LNCaP clone FGC (cell line): ENCODE measurements at regions not wholly inside any gene's neighbourhood (a gene's known extent, or its start where the extent isn't known, plus 50 kb on each side); places are given as distances from the start of the nearest gene placed in this dataset.

Source experiments
- DNase-seq: peaks from one replicate; pipeline ENCODE4 v3.0.0-alpha.2; 2011; ENCODE audit warnings: low read depth
- H3K4me3 ChIP-seq: 2 replicates; pipeline ENCODE4 v1.5.1; 2011; ENCODE audit warnings: mild to moderate bottlenecking, low read depth, low read length, control low read depth
- CTCF ChIP-seq: IDR thresholded peaks from 2 replicates; pipeline ENCODE4 v1.5.1; 2012; ENCODE audit warnings: mild to moderate bottlenecking; ENCODE audit not compliant: control insufficient read depth, insufficient read depth; ENCODE audit errors: extremely low read depth

GRCh38 chr6:170164271-170164900 is 126.5 kb downstream of the DLL1 start:
- no peak for DNase-seq
- H3K4me3 ChIP-seq: no peak overlapping the region
- TF ChIP-seq CTCF: no peak

DNA sequence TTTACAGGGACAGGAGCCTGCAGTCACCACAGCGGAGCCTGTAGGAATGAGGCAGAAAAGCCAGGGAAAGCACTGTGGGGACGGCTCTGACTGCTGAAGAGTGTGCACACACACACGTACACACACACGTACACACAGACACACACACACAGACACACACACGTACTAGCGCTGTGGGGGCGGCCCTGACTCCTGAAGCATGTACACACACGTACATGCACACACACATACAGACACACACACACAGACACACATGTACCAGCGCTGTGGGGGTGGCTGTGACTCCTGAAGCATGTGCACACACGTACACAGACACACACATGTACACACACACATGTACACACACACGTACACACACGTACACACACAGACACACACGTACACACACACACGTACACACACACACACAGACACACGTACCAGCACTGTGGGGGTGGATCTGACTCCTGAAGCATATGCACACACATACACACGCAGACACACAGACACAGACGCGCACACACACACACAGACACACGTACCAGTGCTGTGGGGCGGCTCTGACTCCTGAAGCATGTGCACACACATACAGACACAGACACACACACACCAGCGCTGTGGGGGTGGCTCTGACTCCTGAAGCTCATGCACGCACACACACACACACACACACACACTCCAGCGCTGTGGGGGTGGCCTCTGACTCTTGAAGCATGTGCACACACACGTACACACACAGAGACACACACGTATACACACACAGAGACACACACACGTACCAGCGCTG is 127.3 kb downstream of the DLL1 start:
- H3K4me3 ChIP-seq: no peak overlapping the region
- no peak for DNase-seq
- no peak for TF ChIP-seq CTCF

DNA sequence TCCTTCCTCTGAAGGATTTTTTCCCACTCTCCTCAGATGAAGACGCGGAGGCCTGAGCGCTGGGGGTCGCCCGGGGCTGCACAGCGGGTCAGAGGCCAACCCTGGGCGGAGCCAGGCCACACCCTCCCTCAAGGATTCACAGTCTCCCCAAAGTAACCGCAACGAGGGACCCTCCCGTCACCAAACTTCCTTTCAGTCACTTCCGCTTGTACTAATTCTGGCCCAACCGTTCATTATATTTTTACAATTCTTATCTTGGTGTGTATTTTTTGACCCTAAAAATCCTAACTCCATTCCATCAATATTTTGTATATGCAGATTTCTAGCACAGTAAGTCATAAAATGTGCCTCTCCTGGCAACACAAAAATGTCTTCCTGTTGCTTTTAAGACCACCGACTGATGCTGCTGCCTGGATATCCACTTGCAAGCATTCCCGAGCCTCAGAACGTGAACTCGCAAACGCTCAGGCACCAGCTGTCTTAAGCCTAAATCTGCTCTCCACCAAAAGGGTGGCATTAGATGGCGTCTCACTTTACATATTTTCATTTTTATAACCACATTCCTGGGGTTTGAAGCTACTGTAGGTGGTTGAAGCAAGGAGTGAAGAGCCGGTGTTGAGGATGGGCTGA is 128.0 kb downstream of the DLL1 start:
- DNase-seq: no peak
- TF ChIP-seq CTCF: no peak
- H3K4me3 ChIP-seq: no peak overlapping the region

GRCh38 chr6:170162011-170162774 is 128.7 kb downstream of the DLL1 start:
- no peak for TF ChIP-seq CTCF
- no peak overlapping the region for H3K4me3 ChIP-seq
- no peak for DNase-seq

DNA sequence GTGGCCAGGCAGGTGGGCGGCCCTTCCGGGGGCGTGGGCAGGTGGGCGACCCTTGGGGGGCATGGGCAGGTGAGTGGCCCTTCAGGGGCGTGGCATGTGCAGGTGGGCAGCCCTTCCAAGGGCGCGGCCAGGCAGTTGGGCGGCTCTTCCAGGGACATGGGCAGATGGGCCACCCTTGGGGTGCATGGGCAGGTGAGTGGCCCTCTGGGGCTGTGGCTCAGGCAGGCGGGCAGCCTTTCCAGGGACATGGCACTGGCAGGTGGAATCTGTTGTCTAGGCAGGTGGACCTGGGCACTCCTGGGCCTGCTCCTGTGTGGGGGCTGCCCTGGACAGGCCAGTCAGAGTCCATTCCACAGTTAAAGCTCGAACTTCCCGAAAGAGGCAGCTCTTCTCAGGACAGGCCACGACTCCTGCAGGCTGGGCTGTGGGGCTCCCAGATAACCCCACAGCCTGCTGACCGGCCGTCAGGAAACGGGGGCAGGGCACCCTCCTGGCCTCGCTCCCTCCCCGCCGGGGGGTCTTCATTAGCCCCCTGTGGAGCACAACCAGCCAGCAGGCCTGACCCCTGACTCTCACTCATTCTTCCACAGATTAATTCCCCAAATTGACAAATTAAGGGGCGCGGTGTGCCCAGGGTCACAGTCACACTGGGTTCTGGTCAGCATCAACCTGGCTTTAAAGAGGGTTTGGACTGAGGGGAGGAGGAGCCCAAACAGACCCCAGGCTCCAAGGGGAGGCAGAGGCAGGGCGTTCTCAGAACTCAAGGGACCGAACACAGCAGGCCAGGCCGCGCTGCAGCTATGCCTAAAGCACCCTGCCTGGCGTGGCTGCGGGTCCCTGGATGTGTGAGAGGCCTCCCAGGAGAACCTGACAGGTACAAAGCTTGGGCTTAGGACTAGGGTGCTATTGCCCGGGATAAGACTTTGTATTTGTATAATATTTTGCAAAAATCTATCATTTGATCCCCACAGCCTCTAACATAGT is 130.0 kb downstream of the DLL1 start:
- peak overlapping the region; percentile 42 for H3K4me3 ChIP-seq
- TF ChIP-seq CTCF: no peak
- no peak for DNase-seq
